ENCODE measurements at regions not wholly inside any gene's neighbourhood (a gene's known extent, or its start where the extent isn't known, plus 50 kb on each side); places are given as distances from the start of the nearest gene placed in this dataset.

DNA sequence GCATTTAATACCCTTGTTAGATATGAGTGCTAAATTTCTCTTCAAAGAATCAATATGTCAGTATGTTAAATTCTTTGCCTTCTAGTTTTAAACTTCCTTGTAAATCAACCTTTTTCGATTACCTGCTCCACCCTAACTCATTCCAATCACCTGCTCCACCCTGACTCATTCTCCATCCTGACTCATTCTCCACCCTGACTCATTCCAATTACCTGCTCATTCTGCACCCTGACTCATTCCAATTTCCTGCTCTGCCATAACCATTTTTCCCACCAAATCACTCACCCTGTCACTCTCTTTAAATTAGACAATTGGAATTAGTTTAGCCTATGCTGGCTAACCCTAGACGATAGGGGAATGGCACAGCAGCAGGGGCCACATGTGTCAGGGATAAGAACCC, 519.5 kb upstream of the LRRC4C start (continued):
- TF ChIP-seq TIGD3 (CRISPR knock-in tag; IDR thresholded peaks at IDR 0.05; ENCODE audit: borderline replicate concordance) (no peak), ZSCAN12 (CRISPR knock-in tag; IDR thresholded peaks at IDR 0.05) (no peak), PHB2 (IDR thresholded peaks at IDR 0.05; ENCODE audit: partially characterized antibody) (no peak)

DNA sequence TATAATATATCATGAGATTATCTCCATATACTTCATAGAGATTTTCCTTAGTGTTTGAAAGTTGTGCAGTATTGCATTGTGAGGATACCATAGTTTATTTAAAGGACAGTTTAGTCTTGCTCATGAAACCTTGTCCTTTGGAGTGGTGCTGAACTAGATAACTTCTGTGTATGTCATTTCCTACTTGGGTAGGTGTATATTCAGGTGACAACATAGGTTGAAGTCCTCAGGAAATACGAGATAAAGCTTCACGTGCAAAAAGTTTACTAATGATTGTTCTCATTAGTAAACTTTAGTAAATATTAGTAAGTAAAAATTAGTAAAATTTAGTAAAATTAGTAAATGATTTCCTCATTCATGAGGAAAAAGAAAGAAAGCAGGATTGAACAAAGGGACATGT, 521.3 kb upstream of the LRRC4C start:
- ChIA-PET CTCF (ENCODE audit: low intra/inter-chr PET ratio, low total read pairs) (no interaction called here), POLR2A (no interaction called here)
- no TSS peak for BruUV-seq (replicated peaks)
- H3K4me2 ChIP-seq (ENCODE audit: low read depth, low read length): no peak overlapping the region
- H3K4me1 ChIP-seq (ENCODE audit: insufficient read depth, low read length): no peaks in the 10 kb centered on the region
- H3K79me2 ChIP-seq (ENCODE audit: insufficient read depth, low read length): no peaks in the 10 kb centered on the region
- DNase-seq (ENCODE audit: low spot score) (no peak), ATAC-seq (no peak), FAIRE-seq (no peak)
- H3K9ac ChIP-seq (ENCODE audit: insufficient read depth, low read depth, low read length): no peak overlapping the region
- no peak overlapping the region for H2AFZ ChIP-seq (ENCODE audit: low read length)
- H3K4me3 ChIP-seq (replicated peaks in 1 of 3; ENCODE audit: insufficient read depth in 1 of 3, low read depth in 2 of 3, low read length in 3 of 3): no peak overlapping the region
- in situ Hi-C loops (cut with HindIII; ENCODE audit: extremely low pct_ligation_motif_present, low pct_unique_long_range_greater_than_20kb): no loop called here
- intact Hi-C loops (cut with micrococcal nuclease; ENCODE audit: unreplicated experiment): no loop called here
- H3K36me3 ChIP-seq (replicated peaks in 1 of 2; ENCODE audit: control insufficient read depth in 1 of 2, insufficient read depth in 2 of 2, low read length in 2 of 2): no peaks in the 10 kb centered on the region
- no peak overlapping the region for H3K27ac ChIP-seq (ENCODE audit: extremely low read length, insufficient read depth, low read length)
- 2% methylated on average over 2 of the region's 2 CpGs for WGBS (ENCODE audit: low lambda C conversion rate)
- H3K27me3 ChIP-seq (ENCODE audit: control insufficient read depth in 1 of 2, insufficient read depth in 2 of 2, low read length in 2 of 2): no peaks in the 10 kb centered on the region
- no peaks in the 10 kb centered on the region for H4K20me1 ChIP-seq (ENCODE audit: insufficient read depth, low read length)
- H3K9me3 ChIP-seq (ENCODE audit: low read length): peaks cover 79% of the 10 kb centered on the region
- TF ChIP-seq ZNF160 (CRISPR knock-in tag; IDR thresholded peaks at IDR 0.05): no peak
- no peak for TF ChIP-seq MBNL3 (CRISPR knock-in tag; conservative IDR thresholded peaks at IDR 0.05)
- TF ChIP-seq CREM (IDR thresholded peaks at IDR 0.05): no peak
- TF ChIP-seq CREM (CRISPR knock-in tag; IDR thresholded peaks at IDR 0.05): no peak
- TF ChIP-seq ZNF512B (CRISPR knock-in tag; IDR thresholded peaks at IDR 0.05; ENCODE audit: borderline replicate concordance): no peak
- TF ChIP-seq TP53 (CRISPR knock-in tag; conservative IDR thresholded peaks at IDR 0.05): no peak
- TF ChIP-seq, protein P1, sequence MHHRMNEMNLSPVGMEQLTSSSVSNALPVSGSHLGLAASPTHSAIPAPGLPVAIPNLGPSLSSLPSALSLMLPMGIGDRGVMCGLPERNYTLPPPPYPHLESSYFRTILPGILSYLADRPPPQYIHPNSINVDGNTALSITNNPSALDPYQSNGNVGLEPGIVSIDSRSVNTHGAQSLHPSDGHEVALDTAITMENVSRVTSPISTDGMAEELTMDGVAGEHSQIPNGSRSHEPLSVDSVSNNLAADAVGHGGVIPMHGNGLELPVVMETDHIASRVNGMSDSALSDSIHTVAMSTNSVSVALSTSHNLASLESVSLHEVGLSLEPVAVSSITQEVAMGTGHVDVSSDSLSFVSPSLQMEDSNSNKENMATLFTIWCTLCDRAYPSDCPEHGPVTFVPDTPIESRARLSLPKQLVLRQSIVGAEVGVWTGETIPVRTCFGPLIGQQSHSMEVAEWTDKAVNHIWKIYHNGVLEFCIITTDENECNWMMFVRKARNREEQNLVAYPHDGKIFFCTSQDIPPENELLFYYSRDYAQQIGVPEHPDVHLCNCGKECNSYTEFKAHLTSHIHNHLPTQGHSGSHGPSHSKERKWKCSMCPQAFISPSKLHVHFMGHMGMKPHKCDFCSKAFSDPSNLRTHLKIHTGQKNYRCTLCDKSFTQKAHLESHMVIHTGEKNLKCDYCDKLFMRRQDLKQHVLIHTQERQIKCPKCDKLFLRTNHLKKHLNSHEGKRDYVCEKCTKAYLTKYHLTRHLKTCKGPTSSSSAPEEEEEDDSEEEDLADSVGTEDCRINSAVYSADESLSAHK (CRISPR knock-in tag; IDR thresholded peaks at IDR 0.05; ENCODE audit: borderline replicate concordance): no peak
- no peak for TF ChIP-seq MAZ (IDR thresholded peaks at IDR 0.05; ENCODE audit: borderline replicate concordance, low read depth, low read length)
- TF ChIP-seq MAZ (CRISPR knock-in tag; IDR thresholded peaks at IDR 0.05; ENCODE audit: low read depth): no peak
- TF ChIP-seq, protein P2, sequence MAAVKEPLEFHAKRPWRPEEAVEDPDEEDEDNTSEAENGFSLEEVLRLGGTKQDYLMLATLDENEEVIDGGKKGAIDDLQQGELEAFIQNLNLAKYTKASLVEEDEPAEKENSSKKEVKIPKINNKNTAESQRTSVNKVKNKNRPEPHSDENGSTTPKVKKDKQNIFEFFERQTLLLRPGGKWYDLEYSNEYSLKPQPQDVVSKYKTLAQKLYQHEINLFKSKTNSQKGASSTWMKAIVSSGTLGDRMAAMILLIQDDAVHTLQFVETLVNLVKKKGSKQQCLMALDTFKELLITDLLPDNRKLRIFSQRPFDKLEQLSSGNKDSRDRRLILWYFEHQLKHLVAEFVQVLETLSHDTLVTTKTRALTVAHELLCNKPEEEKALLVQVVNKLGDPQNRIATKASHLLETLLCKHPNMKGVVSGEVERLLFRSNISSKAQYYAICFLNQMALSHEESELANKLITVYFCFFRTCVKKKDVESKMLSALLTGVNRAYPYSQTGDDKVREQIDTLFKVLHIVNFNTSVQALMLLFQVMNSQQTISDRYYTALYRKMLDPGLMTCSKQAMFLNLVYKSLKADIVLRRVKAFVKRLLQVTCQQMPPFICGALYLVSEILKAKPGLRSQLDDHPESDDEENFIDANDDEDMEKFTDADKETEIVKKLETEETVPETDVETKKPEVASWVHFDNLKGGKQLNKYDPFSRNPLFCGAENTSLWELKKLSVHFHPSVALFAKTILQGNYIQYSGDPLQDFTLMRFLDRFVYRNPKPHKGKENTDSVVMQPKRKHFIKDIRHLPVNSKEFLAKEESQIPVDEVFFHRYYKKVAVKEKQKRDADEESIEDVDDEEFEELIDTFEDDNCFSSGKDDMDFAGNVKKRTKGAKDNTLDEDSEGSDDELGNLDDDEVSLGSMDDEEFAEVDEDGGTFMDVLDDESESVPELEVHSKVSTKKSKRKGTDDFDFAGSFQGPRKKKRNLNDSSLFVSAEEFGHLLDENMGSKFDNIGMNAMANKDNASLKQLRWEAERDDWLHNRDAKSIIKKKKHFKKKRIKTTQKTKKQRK (IDR thresholded peaks at IDR 0.05; ENCODE audit: low read length): no peak
